ENCODE measurements at regions not wholly inside any gene's neighbourhood (a gene's known extent, or its start where the extent isn't known, plus 50 kb on each side); places are given as distances from the start of the nearest gene placed in this dataset.
A peak's percentile ranks its signal among the peaks of the same experiment; 100 is the strongest.

DNA sequence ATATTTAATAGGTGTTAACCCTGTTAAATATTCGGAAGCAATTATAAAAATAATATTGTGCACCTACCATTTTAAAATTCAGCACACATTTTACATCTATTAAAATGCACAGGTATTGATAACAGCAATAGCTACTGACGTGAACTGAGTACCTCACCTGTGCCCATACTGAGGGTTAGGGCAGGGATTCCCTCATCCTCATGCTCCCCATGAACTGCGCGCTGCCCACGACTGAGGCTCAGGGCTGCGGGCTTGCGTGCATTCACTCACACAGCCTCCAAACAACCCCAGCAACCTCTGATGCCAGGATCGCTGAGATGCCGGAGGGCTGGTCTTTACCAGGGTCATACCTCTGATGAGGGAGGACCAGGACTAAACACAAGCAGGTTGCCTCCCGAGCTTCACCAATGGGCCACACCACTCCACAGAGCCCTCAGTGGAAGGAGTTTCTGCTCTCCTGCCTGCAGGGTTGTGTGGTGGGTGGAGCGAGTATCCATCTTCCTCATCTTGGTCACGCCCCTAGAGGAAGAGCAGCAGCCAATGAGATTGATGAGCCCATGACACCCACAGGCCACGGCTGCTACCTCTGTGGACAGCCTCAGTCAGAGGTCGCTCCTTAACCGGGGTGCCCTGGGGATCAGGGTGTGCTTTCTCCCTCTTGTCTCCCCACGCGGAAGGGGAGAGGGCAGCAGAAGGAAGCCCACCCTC, 478.3 kb downstream of the TNS3 start:
- H3K4me3 ChIP-seq (ENCODE audit: low read depth, low read length), result no peak overlapping the region
- TF ChIP-seq, protein P1, sequence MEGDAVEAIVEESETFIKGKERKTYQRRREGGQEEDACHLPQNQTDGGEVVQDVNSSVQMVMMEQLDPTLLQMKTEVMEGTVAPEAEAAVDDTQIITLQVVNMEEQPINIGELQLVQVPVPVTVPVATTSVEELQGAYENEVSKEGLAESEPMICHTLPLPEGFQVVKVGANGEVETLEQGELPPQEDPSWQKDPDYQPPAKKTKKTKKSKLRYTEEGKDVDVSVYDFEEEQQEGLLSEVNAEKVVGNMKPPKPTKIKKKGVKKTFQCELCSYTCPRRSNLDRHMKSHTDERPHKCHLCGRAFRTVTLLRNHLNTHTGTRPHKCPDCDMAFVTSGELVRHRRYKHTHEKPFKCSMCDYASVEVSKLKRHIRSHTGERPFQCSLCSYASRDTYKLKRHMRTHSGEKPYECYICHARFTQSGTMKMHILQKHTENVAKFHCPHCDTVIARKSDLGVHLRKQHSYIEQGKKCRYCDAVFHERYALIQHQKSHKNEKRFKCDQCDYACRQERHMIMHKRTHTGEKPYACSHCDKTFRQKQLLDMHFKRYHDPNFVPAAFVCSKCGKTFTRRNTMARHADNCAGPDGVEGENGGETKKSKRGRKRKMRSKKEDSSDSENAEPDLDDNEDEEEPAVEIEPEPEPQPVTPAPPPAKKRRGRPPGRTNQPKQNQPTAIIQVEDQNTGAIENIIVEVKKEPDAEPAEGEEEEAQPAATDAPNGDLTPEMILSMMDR (IDR thresholded peaks at IDR 0.05; ENCODE audit: insufficient read depth, low read length, missing control alignments), result no peak
- no peak for DNase-seq (ENCODE audit: low read depth, low spot score)
- ChIA-PET CTCF (no interaction called here), POLR2A (no interaction called here)

GRCh38 chr7:47102331-47102841, 479.5 kb downstream of the TNS3 start:
- POLR2A ChIA-PET, result no interaction called here
- CTCF ChIA-PET, result interaction anchor here (0.9 kb wide), 1 partner anchor 27 kb away, joined by 3 read pairs; no protein-coding TSS in a partner anchor
- TF ChIP-seq, protein P1 (IDR thresholded peaks at IDR 0.05; ENCODE audit: insufficient read depth, low read length, missing control alignments), result no peak
- no peak for DNase-seq (ENCODE audit: low read depth, low spot score)
- H3K4me3 ChIP-seq (ENCODE audit: low read depth, low read length), result no peak overlapping the region

- H3K4me3 ChIP-seq (ENCODE audit: low read depth, low read length), result no peak overlapping the region
- no peak for DNase-seq (ENCODE audit: low read depth, low spot score)
- POLR2A ChIA-PET, result no interaction called here
- TF ChIP-seq, protein P1 (IDR thresholded peaks at IDR 0.05; ENCODE audit: insufficient read depth, low read length, missing control alignments), result peak; percentile 67
- CTCF ChIA-PET, result interaction anchor here (0.7 to 1.8 kb wide), 18 partner anchors 8 to 1210 kb away, joined by 3 to 10 read pairs (median 3); no protein-coding TSS in a partner anchor
Observed at GRCh38 chr7:47100817-47101435, 481.0 kb downstream of the TNS3 start.

- ChIA-PET CTCF (interaction anchor here (0.7 to 1.8 kb wide), 17 partner anchors 8 to 1210 kb away, joined by 3 to 10 read pairs (median 3); no protein-coding TSS in a partner anchor), POLR2A (no interaction called here)
- DNase-seq (ENCODE audit: low read depth, low spot score), result no peak
- TF ChIP-seq, protein P1 (IDR thresholded peaks at IDR 0.05; ENCODE audit: insufficient read depth, low read length, missing control alignments), result no peak
- H3K4me3 ChIP-seq (ENCODE audit: low read depth, low read length), result no peak overlapping the region
Observed at GRCh38 chr7:47100148-47100816, 481.6 kb downstream of the TNS3 start.

DNA sequence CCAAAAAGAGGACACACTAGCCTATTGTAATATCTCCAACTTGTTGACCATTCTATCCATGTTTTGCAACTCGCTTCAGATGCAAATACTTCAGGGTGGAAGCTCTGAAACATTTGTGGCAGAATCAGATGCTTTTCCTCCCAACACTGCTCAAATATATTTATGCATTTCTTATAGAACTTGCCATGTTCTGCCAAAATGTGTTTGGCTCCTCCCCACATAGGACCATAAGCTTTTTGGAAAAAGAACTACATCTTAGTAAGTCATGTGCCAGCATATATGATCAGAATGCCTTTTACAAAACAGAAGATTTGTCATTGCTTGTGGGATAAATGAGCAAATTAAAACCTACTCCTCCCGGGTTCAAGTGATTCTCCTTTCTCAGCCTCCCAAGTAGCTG, 484.5 kb downstream of the TNS3 start:
- DNase-seq (ENCODE audit: low read depth, low spot score), result no peak
- ChIA-PET POLR2A (no interaction called here), CTCF (interaction anchor here (0.7 to 1.8 kb wide), 2 partner anchors 11 to 1175 kb away, joined by 3 to 5 read pairs; no protein-coding TSS in a partner anchor)
- TF ChIP-seq, protein P1 (IDR thresholded peaks at IDR 0.05; ENCODE audit: insufficient read depth, low read length, missing control alignments), result no peak
- no peak overlapping the region for H3K4me3 ChIP-seq (ENCODE audit: low read depth, low read length)

DNA sequence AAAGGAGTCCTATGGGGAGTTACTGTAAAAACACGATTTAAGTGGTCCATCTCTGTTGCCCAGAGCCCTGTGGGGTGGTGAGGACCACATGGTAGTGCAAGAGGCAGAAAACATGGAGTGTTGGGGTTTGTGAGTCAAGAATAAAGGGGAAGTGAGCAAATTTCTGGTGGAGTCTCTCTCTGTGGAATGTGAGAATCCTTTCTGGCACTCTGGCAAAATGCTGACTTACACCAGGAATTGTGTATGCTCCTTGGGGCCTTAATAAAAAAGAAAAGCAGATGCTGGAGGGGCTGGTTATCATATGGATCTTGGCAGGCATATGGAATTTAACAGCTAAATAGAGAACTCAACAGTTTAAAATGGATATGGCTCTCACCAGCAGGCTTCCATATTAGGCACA, 486.0 kb downstream of the TNS3 start:
- peak; percentile 47 for DNase-seq (ENCODE audit: low read depth, low spot score)
- no peak overlapping the region for H3K4me3 ChIP-seq (ENCODE audit: low read depth, low read length)
- ChIA-PET POLR2A (no interaction called here), CTCF (no interaction called here)
- TF ChIP-seq, protein P1 (IDR thresholded peaks at IDR 0.05; ENCODE audit: insufficient read depth, low read length, missing control alignments), result no peak

Data from AG04449 (cell line).